ENCODE measurements at regions not wholly inside any gene's neighbourhood (a gene's known extent, or its start where the extent isn't known, plus 50 kb on each side); places are given as distances from the start of the nearest gene placed in this dataset.
"Not testable (repeated sequence)": the region's sequence is repeated elsewhere in the genome, so short reads cannot be mapped to it uniquely, and the experiment has no call there.

DNA sequence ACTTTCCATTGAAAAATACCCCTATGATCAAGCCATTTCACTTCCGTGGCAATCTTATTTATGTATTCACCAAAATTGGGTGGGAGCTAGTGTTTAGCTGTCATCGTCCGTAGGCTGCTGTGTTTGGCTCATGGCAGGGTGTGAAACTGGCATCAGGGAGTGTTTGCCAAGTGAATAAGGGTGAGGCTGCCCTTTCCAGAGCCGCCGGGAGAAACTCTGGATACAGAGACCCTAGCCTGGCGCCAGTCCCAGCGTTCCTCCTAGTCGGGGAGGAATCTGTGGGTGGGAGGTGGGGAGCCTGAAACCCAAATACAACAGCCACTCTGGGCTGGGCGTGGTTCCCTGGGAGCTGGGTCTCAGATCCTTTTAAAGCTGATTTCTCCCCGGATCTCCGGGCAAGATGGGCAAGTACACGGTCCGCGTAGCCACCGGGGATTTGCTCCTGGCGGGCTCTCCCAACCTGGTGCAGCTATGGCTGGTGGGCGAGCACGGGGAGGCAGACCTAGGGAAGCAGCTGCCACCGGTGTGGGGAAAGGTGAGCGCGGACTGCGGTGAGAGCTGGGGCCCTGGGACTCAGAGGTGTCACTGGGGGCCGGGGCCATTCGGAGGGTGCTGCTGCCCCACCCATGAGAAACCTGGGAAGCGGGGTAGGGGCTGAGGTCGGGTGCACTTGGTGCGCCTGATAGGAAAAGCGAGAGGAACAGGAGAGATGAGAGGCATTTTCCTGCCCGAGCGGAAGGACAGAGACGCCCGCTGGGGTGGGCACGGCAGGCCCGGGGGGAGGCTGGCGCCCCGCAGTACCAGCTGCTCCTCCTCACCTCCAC is 62.1 kb upstream of the TEKT1 start:
- DNase-seq (ENCODE audit: low read depth), result no peak

DNA sequence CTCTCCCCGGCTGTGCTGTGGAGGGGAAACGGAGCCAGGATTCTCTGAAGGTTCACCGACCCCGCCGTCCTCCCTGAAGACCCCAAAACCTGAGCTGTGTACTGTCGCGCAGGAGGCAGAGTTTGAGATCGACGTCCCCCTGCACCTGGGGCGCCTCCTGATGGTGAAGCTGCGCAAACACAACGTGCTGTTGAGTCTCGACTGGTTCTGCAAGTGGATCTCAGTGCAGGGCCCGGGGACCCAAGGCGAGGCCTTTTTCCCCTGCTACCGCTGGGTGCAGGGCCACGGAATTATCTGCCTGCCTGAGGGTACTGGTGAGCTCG is 62.6 kb upstream of the TEKT1 start:
- DNase-seq (ENCODE audit: low read depth), result no peak

DNA sequence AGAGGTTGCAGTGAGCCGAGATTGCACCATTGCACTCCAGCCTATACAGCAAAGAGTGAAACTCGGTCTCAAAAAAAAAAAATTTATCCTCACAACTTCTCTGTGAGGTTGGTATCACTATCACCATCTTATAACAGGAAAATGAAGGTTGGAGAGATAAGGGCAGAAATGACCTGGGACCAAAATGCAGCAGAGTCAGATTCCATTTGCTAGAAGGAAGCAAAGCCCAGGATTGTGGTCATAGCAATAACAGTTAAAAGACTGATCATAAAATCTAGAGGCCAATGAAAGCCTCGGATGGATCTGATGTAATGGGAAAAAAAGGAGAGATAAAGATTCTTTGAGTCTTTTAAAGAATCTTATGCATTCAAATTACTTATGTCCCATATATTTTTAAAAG is 69.6 kb upstream of the TEKT1 start:
- no peak for DNase-seq (ENCODE audit: low read depth)

DNA sequence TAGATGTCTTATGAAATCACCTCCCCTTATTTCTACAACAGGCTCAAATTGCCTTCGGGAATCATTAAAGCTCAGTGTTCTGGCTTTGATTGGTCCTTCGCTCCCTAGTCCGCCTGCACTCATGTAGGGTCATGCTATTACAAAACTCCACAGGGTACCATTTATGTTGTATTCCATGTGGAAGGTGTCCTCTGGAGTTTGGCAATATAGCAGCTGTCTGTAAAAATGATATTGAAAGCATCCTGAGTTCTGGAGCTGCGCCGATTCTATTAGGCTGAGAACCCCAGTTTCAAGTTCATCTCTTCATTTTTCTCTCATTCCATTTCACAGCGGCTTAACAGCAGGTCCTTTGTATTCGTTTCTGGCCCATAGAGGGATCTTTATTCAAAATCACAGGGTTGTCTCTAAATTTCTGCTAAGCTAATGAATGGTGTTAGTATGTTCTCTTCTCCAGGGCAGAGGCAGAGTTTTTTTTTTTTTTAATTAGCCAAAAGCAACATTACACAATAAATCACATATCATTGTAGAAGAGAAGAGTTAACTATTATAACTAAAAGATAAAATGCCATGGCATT is 71.9 kb upstream of the TEKT1 start:
- no peak for DNase-seq (ENCODE audit: low read depth)

DNA sequence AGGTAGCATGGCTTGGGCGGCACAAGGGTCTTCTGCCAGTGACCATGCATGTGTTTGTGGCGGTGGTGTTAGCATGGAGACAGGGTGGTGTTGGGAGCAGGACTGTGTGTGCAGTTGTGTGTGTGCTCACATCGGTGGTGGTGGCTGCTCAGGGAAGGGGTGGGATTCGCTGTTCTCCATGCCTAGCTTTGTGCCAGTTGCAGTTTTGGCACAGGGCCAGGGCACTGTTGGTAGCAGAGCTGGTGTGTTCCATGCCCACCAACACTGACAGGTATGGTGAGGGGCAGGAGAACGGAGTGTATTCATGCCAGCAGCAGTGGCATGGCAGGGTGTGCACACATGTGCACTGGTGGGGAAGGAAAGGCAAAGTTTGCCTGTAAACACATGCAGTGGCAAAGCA is 77.3 kb upstream of the TEKT1 start:
- no peak for DNase-seq (ENCODE audit: low read depth)

DNA sequence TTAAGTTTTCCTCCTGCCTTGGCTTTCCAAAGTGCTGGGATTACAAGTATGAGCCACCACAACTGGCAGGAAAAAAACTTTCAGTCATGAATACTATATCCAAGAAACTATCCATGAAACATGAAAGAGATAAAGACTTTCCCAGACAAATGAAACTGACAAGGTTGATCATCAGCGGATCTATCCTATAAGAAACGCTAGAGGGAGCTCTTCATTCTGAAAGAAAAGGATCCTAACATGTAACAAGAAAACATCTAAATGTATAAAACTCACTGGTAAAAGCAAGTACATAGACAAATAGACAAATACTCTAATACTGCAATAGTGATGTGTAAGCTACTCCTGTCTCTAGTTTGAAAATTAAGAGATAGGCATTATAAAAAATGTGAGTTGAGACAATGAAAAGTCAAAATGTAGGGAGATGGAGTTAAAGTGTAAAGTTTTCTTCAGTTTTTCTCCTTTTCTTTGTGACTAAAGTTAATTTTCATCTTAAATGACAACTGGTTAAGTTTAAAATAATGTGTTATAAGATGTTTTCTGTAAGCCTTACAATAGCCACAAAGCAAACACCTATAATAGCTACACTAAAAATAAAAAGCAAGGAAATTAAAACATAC is 79.6 kb upstream of the TEKT1 start:
- no peak for DNase-seq (ENCODE audit: low read depth)

DNA sequence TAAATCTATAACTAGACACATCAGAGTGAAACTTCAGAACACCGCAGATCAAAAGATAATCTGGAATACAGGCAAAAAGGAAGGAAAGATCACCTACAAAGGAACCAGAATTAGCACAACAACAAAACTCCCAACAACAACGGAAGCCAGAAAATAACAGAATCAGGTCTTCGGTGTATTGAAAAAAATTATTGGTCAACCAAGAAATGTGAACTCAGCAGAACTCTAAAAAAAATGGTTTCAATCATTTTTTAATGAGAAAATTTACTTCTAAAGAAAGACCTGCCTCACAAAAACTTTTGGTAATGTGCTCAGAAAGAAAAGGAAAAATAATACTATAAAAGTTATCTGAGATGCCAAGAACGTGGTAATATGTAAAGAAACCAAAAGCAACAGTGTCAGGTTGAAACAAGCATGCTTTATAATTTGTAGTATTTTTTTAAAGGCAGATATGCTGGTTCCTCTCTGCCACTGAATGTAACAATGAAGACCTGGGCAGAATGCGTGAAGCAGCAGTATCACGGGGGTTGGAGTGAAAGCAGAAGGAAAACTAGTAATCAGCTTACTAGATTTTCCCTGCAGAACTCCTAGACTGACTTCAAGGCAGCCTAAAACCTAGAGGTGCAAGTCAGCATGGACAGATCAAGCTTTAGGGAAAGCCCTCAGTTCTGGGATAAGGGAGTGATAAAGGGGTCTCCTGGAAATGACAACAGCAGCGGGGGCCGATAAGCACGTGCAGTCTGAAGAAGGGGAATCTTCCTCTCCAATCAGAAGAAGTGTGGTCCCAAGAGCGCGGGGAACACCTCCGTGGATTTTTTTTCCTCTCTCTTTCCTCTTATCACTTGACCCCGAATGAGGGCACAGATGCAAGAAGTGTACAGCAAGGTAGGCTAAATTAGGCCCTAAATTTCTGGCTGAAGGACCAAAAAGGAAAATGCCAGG is 80.9 kb upstream of the TEKT1 start:
- no peak for DNase-seq (ENCODE audit: low read depth)

DNA sequence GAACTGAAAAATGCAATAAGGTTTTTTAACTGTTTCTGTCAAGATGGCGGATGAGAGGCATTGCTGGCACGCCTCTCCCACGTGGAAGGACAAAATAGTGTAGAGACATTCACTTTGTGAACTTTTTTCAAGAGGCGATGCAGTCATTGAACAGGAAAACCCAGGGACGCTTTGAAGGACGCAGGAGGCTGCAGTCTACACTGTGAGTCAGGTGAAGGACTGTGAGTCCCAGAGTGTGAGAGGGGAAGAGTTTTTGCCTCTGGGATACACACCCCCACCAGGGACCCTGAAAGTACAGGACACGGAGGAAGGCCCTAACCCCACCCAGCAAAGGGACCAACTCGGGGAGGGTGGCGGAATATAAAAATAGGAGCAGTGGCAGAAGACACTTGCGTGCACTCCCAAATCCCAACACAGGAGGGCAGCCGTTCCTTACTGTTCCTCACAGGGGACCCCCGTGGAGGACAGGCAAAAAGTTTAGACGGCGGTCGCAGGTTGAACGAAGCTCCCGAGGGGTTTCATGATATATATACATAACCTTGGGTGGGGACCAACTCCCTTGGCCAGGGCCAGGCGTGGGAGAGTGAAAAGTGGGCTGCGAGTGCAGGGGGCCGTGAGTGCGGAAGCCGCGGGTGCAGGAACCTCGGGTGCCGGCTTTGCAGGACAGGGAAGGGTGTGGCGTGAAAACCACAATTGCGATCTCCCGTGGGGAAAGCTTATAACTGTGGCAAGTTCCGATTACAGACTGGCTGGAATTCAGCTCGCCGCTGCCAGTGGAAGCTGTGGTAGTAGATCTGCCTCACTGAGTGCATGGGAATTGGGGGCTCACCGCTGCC is 82.0 kb upstream of the ALOX12 start:
- DNase-seq (ENCODE audit: low read depth), result peak; percentile 31

DNA sequence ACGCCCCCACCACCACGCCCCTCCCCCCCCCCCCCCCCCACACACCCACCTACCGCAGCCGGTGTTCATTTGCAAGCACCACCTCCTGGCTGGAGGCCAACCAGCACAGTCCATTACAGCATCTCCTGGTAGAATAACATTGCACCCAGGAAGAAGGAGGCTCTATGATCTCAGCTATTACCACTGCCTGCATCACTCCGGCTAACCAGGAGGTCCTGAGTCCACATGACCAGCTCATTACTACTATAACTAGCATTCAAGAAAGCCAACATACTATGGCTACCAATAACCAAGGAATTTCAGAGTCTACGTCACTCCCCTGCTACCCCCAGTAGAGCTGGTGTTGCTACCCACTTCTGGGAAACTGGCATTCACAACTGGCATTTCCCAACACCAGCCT is 81.1 kb upstream of the ALOX12 start:
- no peak for DNase-seq (ENCODE audit: low read depth)

DNA sequence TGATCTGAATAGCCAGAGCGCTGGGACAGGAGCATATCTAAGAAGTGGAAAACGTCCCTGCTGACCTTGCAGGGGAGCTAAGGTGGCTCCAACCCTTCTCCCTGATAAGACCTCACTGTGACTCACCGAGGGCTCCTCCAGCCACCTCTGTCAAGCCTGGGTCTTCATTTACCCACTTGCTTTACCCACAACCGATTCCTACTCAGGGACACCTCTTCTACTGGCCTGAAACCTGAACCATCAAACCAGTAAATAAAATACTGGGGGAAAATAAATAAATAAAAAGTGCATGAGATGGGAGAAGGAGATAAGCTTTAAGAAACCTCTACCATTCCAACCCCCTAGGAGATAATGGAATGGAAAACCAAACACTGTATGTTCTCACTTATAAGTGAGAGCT is 80.2 kb upstream of the ALOX12 start:
- DNase-seq (ENCODE audit: low read depth), result no peak

DNA sequence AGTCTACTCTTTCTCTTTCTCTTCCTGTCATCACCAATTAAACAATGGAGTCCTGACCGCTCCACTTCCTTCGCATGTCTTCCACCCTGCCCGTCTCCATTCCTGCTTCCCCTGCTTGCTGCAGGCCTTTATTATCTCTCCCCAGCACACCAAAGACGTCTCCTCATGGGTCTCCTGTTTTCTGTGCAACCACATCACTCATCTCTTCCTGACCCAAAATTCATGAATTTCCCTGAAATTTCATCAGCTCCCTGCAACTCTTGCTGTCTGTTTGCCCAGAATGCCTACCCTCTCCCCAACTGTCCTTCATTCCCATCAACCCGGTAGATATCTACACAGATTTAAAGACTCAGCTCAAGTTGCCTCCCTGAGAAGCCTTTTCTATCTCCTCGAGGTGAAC is 76.7 kb upstream of the ALOX12 start:
- no peak for DNase-seq (ENCODE audit: low read depth)

DNA sequence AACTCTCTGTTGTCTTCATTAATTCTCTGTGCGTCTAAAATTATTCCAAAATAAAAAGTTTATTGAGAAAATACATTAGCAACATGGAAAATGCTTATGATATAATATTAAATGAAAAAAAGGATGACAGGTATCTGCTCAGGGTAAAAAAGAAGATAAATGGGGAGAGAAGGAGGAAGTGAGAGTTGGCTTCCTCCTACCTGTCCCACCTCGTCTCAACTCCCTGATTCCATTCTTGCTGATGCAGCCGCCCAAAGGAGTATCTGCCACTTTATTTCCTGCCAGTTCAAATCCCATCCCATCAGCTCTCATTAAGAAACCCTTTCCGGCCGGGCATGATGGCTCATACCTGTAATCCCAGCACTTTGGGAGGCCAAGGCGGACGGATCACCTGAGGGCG is 72.5 kb upstream of the ALOX12 start:
- DNase-seq (ENCODE audit: low read depth), result no peak

DNA sequence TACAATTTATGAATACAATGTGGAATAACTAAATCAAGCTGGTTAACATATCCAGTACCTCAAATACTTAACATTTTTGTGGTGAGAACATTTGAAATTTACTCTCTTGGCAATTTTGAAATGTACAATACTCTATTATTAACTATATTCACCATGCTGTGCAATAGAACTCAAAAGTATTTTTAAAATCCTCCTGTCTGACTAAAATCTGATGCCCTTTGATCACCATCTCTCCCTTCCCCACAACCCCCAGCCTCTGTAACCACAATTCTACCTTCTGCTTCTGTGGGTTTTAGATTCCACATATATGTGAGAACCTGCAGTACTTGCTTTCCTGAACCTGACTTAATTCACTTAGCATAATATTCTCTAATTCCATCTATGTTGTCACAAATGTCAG is 71.6 kb upstream of the ALOX12 start:
- no peak for DNase-seq (ENCODE audit: low read depth)

DNA sequence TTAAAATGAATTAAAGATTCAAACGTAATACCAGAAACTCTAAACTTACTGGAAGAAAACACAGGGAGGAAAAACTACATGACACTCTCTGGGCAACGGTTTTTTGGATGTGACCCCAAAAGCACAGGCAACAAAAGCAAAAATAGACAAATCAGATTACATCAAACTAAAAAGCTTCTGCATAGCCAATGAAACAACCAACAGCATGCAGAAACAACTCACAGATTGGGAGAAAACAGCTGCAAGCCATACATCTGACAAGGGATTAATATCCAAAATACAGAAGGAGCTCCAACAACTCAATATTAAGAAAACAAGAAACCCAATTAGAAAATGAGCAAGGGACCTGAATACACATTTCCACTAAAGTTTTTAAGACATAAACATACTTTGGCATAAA is 69.2 kb upstream of the ALOX12 start:
- DNase-seq (ENCODE audit: low read depth), result no peak

DNA sequence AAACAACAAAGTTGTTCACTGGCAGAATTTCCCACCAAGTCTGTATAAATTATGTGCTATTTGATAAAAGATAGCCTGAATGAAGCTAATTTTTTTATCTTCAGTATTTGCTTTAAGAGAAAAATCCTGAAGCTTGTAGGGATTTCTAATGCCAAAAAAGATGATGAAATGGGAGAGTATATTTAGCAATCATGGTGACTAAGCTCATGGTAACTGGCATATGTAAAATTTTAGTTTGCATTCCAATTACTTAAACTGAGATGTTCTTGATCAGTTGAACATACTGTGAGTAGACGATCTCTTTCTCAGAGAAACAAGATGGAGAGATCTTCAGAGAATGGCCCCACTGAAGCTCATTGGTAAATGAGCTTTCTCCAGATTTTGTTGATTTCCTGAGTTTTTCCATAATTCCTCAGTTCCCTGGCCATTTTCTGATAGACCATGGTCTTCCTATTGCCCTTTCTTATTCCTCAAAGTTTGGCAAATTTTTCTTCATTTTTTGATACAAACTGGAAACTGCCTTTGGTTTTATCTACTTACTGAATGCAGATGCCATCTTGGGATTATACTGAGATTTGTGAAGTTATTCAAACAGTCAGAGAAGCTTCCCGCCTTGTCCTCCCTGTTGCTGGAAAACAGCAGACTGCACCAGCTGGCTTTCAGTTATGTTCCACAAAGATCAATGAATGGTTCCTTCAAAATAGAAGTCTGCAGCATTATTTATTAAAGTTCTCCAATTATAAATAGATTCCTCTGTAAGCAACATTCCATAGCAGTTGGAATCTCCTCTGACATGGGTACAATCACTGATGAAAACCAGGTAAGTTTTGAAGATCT is 68.3 kb upstream of the ALOX12 start:
- no peak for DNase-seq (ENCODE audit: low read depth)

DNA sequence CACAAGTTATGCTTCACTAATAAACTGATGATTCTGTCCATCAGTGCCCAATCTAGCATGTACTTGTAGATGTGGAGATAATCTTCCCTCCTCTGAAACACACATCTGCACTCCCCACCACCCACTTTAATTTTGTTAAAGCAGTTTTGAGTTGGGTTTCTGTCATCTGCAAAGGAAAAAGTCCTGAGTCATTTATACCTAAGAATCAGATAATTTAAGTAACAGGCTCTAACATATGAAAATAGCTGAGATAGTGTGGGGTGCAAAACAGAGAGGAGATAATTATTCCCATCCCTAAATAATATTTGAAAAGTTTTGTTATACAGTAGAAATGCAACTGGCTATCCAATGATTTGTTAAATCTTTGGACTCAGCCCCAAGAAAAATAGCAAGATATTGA is 67.7 kb upstream of the ALOX12 start:
- DNase-seq (ENCODE audit: low read depth), result no peak

DNA sequence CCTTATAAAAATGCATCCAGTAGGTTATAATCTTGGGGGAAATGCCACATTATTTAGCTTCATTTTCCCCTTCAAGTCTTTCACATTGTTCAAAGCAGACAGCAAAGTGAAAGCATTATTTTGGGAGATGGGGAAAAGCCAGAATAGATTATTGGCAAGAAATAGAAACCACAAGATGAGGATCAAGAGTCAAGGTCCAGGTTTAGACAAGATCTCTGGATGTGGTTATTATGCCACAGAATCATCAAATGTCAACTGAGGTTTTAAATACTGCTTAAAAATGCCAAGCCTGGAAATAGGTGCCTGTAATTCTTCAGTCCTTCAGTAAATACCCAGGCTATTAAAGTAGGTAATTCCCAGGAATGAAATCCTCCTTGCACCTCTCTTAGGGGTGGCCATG is 65.1 kb upstream of the ALOX12 start:
- no peak for DNase-seq (ENCODE audit: low read depth)

DNA sequence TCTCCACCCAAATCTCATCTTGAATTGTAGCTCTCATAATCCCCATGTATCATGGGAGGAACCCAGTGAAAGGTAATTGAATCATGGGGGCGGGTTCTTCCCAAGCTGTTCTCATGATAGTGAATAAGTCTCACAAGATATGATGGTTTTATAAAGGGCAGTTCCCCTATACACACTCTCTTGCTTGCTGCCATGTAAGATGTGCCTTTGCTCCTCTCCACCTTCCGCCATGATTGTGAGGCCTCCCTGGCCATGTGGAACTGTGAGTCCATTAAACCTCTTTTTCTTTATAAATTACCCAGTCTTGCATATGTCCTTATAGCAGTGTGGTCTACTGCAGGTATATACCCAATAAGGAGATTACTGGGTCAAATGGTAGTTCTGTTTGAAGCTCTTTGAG is 61.3 kb upstream of the ALOX12 start:
- not testable (repeated sequence) for DNase-seq (ENCODE audit: low read depth)

DNA sequence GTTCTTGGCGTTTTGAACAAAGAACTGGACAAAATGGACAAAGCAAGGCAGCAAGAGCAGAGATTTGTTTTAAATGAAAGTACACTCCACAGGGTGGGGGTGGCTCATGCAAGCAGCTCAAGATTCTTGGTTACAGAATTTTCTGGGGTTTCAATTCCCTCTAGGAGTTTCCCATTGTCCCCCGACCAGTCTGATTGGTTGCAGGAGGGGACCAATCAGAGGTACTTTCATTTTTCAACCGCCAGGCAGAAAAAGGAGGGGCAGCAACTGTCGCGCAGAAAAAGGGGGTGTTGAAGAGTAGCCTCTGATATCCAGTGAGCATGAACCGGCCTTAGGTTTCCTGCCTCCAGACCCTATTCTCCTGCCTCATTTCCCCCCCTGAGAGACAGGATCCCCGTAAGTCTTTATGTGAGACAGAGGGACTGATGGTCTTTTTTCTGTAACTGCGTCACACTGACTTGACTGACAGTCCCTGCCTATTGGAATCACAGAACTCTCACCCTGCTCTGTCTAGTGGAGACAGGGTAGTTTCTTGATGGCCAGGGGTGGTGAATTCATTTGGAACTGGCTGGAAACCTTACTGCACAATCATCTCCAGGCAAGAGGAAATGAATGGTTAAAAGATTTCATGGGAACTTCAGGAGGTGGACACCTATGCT is 59.4 kb upstream of the ALOX12 start:
- no peak for DNase-seq (ENCODE audit: low read depth)

DNA sequence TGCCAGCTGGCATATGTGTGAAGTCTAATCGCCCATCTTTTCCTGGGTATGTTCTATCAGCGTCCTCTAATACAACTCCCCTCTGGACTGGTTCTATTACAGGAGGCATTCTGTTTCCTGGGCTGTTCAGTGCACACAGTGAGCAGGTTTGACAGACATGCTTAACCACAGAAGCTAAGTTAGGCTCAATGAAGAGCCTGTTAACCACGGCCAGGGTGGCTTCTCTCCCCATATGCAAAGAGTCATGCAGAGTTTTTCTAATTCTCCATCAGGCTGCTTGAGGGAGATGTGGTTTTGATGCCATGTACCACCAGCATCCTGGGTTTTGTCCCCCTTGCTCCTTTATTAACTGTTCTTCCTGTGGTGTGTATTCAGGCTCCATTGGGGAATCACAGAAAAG is 57.2 kb upstream of the ALOX12 start:
- DNase-seq (ENCODE audit: low read depth), result no peak
